ENCODE measurements at regions not wholly inside any gene's neighbourhood (a gene's known extent, or its start where the extent isn't known, plus 50 kb on each side); places are given as distances from the start of the nearest gene placed in this dataset.
"Not testable (repeated sequence)": the region's sequence is repeated elsewhere in the genome, so short reads cannot be mapped to it uniquely, and the experiment has no call there.

DNA sequence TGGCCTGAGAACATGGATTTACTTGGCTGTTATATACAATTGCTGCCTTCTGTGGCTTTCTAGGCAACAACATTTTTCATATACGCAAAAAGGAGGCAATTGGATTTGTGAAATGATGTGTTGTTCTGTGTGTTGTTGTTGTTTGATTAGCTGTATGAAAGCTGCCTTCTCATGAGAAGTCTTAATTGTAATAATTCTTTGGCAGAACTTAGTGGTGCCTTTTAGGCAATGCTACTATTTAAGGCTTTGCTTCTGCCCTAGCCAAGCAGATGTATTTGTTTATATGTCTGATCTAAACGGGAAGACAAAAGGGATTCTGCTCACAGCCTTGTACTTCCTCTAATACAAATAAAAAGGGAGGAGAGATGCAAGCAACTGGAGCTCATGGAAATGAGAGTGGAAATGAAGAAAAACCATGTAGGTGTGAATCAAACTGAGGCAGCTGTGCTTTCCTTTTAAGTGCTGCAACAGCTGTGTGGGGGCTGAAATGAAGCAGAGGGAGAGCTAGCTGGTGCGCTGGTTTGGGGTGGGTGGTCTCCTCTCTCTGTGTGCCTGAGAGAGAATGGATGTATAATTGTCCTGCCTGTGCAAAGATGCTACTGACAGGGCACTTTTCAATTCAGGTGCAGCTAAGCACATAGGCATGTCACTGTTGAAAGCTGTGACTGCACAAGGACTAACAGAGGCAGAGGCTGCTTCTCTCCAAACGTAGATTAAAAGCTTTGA lies 386.9 kb upstream of the MAN1A1 start:
- TF ChIP-seq, protein P1, sequence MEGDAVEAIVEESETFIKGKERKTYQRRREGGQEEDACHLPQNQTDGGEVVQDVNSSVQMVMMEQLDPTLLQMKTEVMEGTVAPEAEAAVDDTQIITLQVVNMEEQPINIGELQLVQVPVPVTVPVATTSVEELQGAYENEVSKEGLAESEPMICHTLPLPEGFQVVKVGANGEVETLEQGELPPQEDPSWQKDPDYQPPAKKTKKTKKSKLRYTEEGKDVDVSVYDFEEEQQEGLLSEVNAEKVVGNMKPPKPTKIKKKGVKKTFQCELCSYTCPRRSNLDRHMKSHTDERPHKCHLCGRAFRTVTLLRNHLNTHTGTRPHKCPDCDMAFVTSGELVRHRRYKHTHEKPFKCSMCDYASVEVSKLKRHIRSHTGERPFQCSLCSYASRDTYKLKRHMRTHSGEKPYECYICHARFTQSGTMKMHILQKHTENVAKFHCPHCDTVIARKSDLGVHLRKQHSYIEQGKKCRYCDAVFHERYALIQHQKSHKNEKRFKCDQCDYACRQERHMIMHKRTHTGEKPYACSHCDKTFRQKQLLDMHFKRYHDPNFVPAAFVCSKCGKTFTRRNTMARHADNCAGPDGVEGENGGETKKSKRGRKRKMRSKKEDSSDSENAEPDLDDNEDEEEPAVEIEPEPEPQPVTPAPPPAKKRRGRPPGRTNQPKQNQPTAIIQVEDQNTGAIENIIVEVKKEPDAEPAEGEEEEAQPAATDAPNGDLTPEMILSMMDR (IDR thresholded peaks at IDR 0.05; ENCODE audit: low read length, missing control alignments): no peak
- H3K4me3 ChIP-seq (replicated peaks; ENCODE audit: low read depth, low read length): no peak overlapping the region
- no peak for DNase-seq (ENCODE audit: low read depth)

DNA sequence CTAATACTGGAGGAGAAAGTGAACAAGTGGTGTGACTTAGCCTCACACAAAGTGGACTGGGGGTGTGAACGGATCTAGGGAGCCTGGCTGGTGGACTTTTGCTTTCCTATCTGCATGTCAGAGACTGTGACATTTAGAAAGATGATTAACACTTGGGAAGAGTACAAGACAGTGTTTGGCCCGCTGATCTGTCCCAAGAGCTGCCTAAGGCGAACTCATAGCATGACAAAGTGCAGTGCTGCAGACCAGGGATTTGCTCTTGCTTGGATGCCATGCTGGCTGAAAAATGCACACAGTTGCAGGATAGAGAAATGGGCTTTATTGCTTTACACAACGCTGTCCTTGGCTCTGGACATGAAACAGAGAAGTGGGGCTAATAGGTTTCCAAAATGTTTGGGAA lies 386.0 kb upstream of the MAN1A1 start:
- H3K4me3 ChIP-seq (replicated peaks; ENCODE audit: low read depth, low read length): no peak overlapping the region
- no peak for DNase-seq (ENCODE audit: low read depth)
- TF ChIP-seq, protein P1 (IDR thresholded peaks at IDR 0.05; ENCODE audit: low read length, missing control alignments): no peak

DNA sequence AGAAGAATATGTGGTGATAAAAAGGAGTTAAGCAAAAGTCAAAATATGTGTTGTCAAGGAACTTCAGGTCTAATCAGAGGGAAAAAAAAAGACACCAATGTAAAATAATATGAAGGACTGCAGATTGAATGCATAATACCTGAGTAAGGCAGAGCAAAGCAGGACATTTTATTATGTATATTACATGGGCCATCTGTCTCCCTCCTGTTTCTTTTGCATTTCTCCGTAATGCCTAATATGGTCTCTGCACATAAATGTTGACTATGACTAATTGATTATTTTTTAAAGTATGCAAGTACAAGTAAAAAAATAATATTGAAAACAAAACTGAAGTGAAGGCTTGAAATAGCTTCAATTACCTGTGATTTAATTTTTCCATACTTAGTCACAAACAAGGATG lies 384.7 kb upstream of the MAN1A1 start:
- H3K4me3 ChIP-seq (replicated peaks; ENCODE audit: low read depth, low read length): no peak overlapping the region
- TF ChIP-seq, protein P1 (IDR thresholded peaks at IDR 0.05; ENCODE audit: low read length, missing control alignments): no peak
- DNase-seq (ENCODE audit: low read depth): no peak

DNA sequence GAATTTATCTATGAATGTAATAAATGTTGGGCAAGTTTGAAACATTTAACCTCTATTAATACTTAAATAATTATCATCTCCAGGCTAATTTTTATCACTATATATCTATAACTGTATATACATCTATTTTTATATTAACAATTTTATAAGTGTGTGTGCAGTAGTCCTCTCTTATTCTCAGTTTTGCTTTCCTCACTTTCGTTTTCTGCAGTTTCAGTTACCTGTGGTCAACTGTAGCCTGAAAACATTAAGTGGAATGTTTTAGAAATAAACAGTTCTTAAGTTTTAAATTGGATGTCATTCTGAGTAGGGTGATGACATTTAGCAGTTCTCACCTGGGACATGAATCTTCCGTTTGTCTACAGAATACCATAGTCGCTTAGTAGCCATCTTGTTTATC lies 379.4 kb upstream of the MAN1A1 start:
- DNase-seq (ENCODE audit: low read depth): no peak
- TF ChIP-seq, protein P1 (IDR thresholded peaks at IDR 0.05; ENCODE audit: low read length, missing control alignments): no peak
- no peak overlapping the region for H3K4me3 ChIP-seq (replicated peaks; ENCODE audit: low read depth, low read length)

DNA sequence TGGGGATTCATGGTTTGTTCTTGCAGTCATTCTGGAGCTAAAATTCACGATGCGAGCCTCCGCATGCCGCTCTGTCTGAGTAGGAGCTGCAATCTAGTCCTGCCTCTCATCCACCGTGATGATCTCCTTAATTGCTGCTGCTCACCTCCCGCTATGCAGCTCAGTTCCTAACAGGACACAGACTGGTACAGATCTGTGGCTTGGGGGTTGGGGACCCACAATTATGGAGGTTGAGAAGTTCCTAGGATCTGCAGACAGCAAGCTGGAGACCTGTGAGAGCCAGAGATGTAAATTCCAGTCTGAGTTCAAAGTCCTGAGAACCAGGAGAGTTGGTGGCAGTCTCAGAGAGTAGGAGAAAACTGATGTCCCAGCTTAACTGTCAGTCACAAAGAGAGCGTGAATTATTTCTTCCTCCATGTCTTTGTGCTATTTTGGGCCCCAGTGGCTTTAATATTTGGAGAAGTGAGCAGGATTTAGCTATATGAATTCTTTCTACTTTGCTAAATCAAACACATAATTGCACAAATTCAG lies 378.7 kb upstream of the MAN1A1 start:
- TF ChIP-seq, protein P1 (IDR thresholded peaks at IDR 0.05; ENCODE audit: low read length, missing control alignments): no peak
- DNase-seq (ENCODE audit: low read depth): no peak
- H3K4me3 ChIP-seq (replicated peaks; ENCODE audit: low read depth, low read length): no peak overlapping the region

DNA sequence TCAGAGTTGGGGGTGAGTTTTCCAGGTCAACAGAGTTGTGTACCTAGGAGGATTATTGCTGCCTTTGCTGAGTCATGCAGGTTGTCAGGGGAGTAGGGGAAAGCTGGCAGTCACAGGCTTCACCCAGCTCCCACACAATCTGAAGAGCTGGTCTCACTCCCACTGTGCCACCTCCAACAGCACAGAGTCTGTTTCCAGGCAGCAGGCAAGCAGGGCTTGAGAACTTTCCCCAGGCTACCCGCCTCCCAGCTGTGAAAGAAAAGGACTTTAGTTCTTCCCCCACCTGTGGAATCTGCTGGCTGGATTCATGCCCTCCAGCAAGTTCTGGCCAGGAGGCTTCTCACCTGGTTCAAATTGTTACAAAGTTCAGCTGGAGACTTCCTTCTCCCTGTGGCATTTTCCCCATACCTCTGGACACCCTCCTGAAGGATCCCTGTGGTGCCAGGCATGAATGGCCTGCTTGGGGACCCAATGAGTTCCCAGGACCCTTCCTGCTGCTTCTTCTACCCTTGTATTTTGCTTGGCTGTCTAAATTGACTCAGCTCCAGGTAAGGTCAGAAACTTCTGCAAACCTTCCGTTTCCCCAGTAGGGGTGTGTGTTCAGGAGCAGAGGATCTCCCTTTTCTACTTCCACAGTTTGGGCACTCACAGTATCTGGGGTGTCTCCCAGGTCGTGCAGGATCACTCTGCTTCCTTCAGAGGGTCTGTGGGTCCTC lies 378.1 kb upstream of the MAN1A1 start:
- TF ChIP-seq, protein P1 (IDR thresholded peaks at IDR 0.05; ENCODE audit: low read length, missing control alignments): no peak
- H3K4me3 ChIP-seq (replicated peaks; ENCODE audit: low read depth, low read length): no peak overlapping the region
- DNase-seq (ENCODE audit: low read depth): no peak

DNA sequence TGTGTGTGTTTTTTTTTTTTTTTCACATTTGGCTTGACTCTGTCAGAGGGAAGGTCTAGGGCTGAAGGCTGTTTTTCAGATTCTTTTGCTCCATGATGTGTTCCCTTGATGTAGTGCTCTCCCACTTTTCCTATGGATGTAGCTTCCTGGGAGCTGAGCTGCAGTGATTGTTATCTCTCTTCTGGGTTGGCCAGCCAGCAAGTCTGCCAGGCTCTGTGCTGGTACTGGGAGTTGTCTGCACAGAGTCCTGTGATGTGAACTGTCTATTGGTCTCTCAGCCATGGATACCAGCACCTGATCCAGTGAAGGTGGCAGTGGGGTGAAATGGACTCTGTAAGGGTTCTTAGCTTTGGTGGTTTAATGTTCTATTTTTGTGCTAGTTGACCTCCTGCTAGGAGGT lies 377.4 kb upstream of the MAN1A1 start:
- not testable (repeated sequence) for H3K4me3 ChIP-seq (replicated peaks; ENCODE audit: low read depth, low read length); DNase-seq (ENCODE audit: low read depth)

All from fibroblast of pulmonary artery (primary cell).